ENCODE measurements at regions not wholly inside any gene's neighbourhood (a gene's known extent, or its start where the extent isn't known, plus 50 kb on each side); places are given as distances from the start of the nearest gene placed in this dataset.

GRCh38 chr6:77178821-77179220 lies 284.5 kb downstream of the HTR1B start:
- Histone ChIP-seq H3K9me3 (no peaks in the 10 kb centered on the region), H3K4me3 (ENCODE audit: low read depth, low read length) (no peak overlapping the region), H3K4me1 (no peaks in the 10 kb centered on the region), H3K36me3 (ENCODE audit: control insufficient read depth, insufficient read depth, low read length) (no peaks in the 10 kb centered on the region), H3K27me3 (replicated peaks; ENCODE audit: control insufficient read depth, insufficient read depth, low read length) (no peaks in the 10 kb centered on the region)
- POLR2A ChIA-PET: no interaction called here
- Mint-ChIP-seq H3K4me3 (ENCODE audit: unreplicated experiment) (no peak overlapping the region), H3K4me1 (ENCODE audit: low read depth, unreplicated experiment) (no peaks in the 10 kb centered on the region), H3K27ac (ENCODE audit: unreplicated experiment) (no peak overlapping the region), H3K9me3 (ENCODE audit: unreplicated experiment) (no peaks in the 10 kb centered on the region), H3K27me3 (ENCODE audit: insufficient read depth, unreplicated experiment) (no peaks in the 10 kb centered on the region), H3K36me3 (ENCODE audit: insufficient read depth, unreplicated experiment) (no peaks in the 10 kb centered on the region)
- BruUV-seq (replicated peaks): no TSS peak
- no peak for DNase-seq
- CTCF ChIA-PET: no interaction called here
- no peak for TF ChIP-seq CTCF (IDR thresholded peaks at IDR 0.05; ENCODE audit: insufficient read depth in 1 of 2, low read depth in 1 of 2, low read length in 1 of 2, severe bottlenecking in 1 of 2, unreplicated experiment in 1 of 2)
- intact Hi-C loops (cut with micrococcal nuclease; ENCODE audit: unreplicated experiment): no loop called here

GRCh38 chr6:77177470-77177869 lies 285.8 kb downstream of the HTR1B start:
- H3K27me3 ChIP-seq (replicated peaks; ENCODE audit: control insufficient read depth, insufficient read depth, low read length): no peaks in the 10 kb centered on the region
- BruUV-seq (replicated peaks): no TSS peak
- H3K36me3 ChIP-seq (ENCODE audit: control insufficient read depth, insufficient read depth, low read length): no peaks in the 10 kb centered on the region
- no peaks in the 10 kb centered on the region for H3K4me1 ChIP-seq
- H3K9me3 ChIP-seq: no peaks in the 10 kb centered on the region
- H3K4me3 Mint-ChIP-seq (ENCODE audit: unreplicated experiment): no peak overlapping the region
- H3K9me3 Mint-ChIP-seq (ENCODE audit: unreplicated experiment): no peaks in the 10 kb centered on the region
- ChIA-PET POLR2A (no interaction called here), CTCF (no interaction called here)
- H3K27me3 Mint-ChIP-seq (ENCODE audit: insufficient read depth, unreplicated experiment): no peaks in the 10 kb centered on the region
- intact Hi-C loops (cut with micrococcal nuclease; ENCODE audit: unreplicated experiment): no loop called here
- H3K36me3 Mint-ChIP-seq (ENCODE audit: insufficient read depth, unreplicated experiment): no peaks in the 10 kb centered on the region
- TF ChIP-seq CTCF (IDR thresholded peaks at IDR 0.05; ENCODE audit: insufficient read depth in 1 of 2, low read depth in 1 of 2, low read length in 1 of 2, severe bottlenecking in 1 of 2, unreplicated experiment in 1 of 2): no peak
- no peak overlapping the region for H3K4me3 ChIP-seq (ENCODE audit: low read depth, low read length)
- DNase-seq: no peak
- H3K27ac Mint-ChIP-seq (ENCODE audit: unreplicated experiment): no peak overlapping the region
- H3K4me1 Mint-ChIP-seq (ENCODE audit: low read depth, unreplicated experiment): no peaks in the 10 kb centered on the region

GRCh38 chr6:77173472-77174074 lies 289.7 kb downstream of the HTR1B start:
- H3K4me1 Mint-ChIP-seq (ENCODE audit: low read depth, unreplicated experiment): no peaks in the 10 kb centered on the region
- DNase-seq: peak in 1 of 2 experiments; percentile 6
- no peaks in the 10 kb centered on the region for H3K27me3 Mint-ChIP-seq (ENCODE audit: insufficient read depth, unreplicated experiment)
- H3K27ac Mint-ChIP-seq (ENCODE audit: unreplicated experiment): no peak overlapping the region
- intact Hi-C loops (cut with micrococcal nuclease; ENCODE audit: unreplicated experiment): loop anchor here (1.0 kb wide), 1 partner anchor 284 kb away; no protein-coding TSS in a partner anchor
- H3K36me3 Mint-ChIP-seq (ENCODE audit: insufficient read depth, unreplicated experiment): no peaks in the 10 kb centered on the region
- no peak for TF ChIP-seq CTCF (IDR thresholded peaks at IDR 0.05; ENCODE audit: insufficient read depth in 1 of 2, low read depth in 1 of 2, low read length in 1 of 2, severe bottlenecking in 1 of 2, unreplicated experiment in 1 of 2)
- no peaks in the 10 kb centered on the region for H3K9me3 ChIP-seq
- H3K36me3 ChIP-seq (ENCODE audit: control insufficient read depth, insufficient read depth, low read length): no peaks in the 10 kb centered on the region
- no peaks in the 10 kb centered on the region for H3K9me3 Mint-ChIP-seq (ENCODE audit: unreplicated experiment)
- no peaks in the 10 kb centered on the region for H3K4me1 ChIP-seq
- ChIA-PET CTCF (no interaction called here), POLR2A (no interaction called here)
- H3K4me3 ChIP-seq (ENCODE audit: low read depth, low read length): no peak overlapping the region
- no peak overlapping the region for H3K4me3 Mint-ChIP-seq (ENCODE audit: unreplicated experiment)
- H3K27me3 ChIP-seq (replicated peaks; ENCODE audit: control insufficient read depth, insufficient read depth, low read length): no peaks in the 10 kb centered on the region
- BruUV-seq (replicated peaks): no TSS peak
